Right lobe of liver (tissue), 4 donors: ENCODE measurements at regions not wholly inside any gene's neighbourhood (a gene's known extent, or its start where the extent isn't known, plus 50 kb on each side); places are given as distances from the start of the nearest gene placed in this dataset.

Source experiments
- CTCF ChIP-seq, 4 donors: fragments of 200-600 bp in 3 of 4; fragments of 450-650 bp in 1 of 4; IDR thresholded peaks; one replicate each; pipeline versions ENCODE4 v1.5.1 to v1.8.0; 2016 to 2022; ENCODE audit warnings: antibody characterized with exemption in 4 of 4, mild to moderate bottlenecking in 2 of 4
- POLR2A ChIP-seq: fragments of 450-650 bp; IDR thresholded peaks from one replicate; pipeline ENCODE4 v1.6.1; 2017; ENCODE audit warnings: antibody characterized with exemption, mild to moderate bottlenecking
- donor health status: DM: no; HTN: no; CAD: no.
- donor health status: DM: no; HTN: no; CAD: no.
- donor health status: DM: no; HTN: yes; CAD: no.

DNA sequence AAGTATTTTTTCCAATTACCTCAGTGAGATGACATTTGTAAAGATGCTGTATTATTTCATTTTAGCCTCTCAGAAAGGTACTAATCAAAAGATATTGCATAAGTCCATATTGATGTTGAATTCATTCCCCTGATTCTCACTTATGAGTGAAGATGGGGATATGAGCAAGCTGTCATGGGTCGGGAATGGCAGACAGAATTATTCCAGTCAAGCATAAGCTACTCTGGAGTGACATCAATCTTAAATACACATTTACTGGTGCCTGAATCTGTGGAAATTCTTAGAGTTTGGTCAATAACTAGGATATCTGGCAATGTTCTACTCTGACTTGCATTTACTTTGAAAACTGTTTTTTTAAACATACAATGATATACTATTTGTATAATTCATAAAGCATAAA lies 283.8 kb upstream of the PCDH7 start:
- TF ChIP-seq CTCF (IDR thresholded peaks at IDR 0.05) (no peak), POLR2A (no peak)
